CD1c-positive myeloid dendritic cell (primary cell): ENCODE measurements at regions not wholly inside any gene's neighbourhood (a gene's known extent, or its start where the extent isn't known, plus 50 kb on each side); places are given as distances from the start of the nearest gene placed in this dataset.

ENCODE experiments used
- DNase-seq: peaks from one replicate; pipeline ENCODE4 v3.0.0-alpha.2; 2016; ENCODE audit errors: extremely low spot score

GRCh38 chr7:48703466-48703865 is 220.9 kb upstream of the CDC14C start:
- no peak for DNase-seq

DNA sequence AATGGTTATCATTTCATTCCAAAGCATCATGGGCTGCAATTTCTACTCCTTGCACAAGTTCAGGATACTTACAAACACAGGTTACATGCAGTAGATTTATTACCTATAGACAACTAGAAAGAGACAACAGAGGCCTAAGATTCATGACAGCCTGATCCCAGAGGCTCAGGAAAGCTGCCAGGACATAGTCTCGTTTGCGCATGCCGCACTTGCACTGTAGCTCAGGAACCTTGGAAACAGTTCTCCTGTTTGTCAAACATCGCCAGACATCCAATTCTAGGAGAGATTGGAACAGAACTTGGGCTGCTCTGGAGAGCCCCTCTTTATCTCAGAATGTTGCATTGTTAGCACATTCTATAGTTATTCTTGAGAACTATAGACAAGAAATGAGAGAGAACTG is 216.2 kb upstream of the CDC14C start:
- no peak for DNase-seq

DNA sequence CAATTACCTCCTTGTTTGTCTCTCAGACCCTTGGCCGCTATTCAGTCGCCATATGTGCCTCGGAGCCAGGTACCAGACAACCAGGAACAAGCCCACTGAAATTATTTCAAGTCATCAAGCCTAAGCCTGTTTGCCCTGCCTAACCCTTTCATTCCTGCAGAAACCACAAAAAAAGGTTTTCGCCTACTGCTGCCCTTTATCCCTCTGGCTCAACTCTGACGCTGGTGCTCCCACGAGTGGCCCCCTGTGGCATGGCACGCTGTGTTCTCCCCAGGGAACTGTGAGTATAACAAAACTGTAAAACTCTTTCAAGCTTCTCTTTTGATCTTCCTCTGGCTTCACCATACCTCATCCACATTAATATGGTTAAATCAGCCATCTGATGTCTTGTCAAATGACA is 215.7 kb upstream of the CDC14C start:
- DNase-seq: no peak

DNA sequence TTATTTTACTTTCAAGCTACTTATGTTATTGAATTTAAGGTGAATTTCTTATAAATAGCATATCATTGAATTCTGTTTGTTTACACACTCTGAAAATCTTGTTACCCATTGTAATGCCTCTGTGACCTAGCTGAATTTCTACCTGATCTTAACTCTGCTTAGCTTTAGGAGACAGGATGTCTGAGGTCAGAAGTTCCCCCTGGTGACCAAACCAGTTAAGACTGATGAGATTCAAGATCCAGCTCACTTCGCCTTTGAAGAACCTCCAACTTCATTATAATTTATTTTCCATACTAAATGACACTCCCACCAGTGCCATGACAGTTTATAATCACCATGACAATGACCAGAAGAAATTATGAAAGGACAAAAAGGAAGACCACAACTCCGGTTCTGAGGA is 213.4 kb upstream of the CDC14C start:
- no peak for DNase-seq

- DNase-seq: no peak
Observed at GRCh38 chr7:48718731-48719378, 205.5 kb upstream of the CDC14C start.

GRCh38 chr7:48728799-48729198 is 195.5 kb upstream of the CDC14C start:
- DNase-seq: no peak

GRCh38 chr7:48734695-48735406 is 189.5 kb upstream of the CDC14C start:
- no peak for DNase-seq

GRCh38 chr7:48741545-48741944 is 182.8 kb upstream of the CDC14C start:
- peak; percentile 38 for DNase-seq

DNA sequence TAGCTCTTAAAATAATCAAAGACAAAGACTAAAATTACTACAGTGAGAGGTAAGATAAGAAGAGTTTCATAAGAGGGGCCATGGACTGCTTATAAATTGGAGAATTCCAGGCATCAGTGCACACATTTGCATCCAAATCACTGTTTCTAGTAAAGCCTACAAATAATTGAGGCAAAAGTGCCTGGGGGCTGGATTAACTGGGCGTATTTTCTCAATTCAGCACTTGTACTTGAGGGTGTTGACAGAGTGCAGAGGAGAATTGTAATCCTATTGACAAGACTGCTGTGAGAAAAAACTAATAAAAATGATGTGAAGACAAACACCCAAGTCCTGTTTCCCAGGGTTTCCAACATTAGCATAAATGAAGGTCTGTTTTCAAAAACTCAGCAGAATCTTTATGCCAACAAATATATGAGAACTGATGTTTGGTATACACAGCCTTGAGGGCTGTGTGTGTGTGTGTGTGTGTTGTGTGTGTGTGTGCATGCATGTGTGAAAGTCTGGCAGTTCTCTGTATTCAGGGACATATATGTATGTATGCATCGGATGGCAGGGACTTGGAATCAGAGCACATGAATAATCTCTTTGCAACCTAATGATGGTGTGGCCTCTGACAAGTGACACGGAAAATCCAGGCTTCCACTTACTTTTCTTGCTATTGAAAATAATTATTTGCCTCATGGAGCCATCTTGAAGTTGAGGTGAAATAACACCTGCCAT is 182.1 kb upstream of the CDC14C start:
- no peak for DNase-seq

DNA sequence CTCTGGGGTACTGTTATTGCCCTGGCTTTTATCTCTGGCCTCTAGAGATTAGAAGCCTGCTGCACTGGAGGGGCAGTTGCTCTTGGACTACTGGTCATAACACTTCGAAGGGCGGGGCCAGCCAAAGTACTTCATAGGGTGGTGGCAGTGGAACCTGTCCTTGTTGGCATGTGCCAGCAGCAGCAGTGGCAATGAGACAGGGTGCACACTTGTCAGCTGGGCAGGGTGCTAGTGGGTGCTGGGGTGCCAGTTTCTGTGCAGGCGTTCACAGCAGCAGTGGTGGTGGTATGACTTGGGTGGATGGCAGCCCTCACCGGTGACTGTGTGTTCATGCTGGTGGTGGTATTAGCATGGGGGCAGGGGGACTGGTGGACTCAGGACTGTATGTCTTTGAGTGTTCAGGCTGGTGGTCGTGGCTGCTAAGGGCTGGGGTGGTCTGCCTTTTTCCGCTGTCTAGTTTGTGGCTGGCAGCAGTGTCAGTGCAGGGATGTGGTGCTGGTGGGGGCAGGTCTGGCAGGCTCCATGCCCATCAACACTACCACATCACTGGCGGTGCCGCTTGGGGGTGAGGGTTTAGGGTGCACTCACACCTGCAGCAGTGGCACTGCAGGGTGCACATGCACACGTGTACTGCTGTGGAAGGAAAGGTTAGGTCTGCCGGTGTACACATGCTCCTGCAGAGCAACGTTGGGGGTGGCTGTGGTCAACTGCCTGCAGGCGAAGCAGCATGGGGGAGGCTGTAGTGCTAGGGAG is 176.1 kb upstream of the CDC14C start:
- DNase-seq: no peak

DNA sequence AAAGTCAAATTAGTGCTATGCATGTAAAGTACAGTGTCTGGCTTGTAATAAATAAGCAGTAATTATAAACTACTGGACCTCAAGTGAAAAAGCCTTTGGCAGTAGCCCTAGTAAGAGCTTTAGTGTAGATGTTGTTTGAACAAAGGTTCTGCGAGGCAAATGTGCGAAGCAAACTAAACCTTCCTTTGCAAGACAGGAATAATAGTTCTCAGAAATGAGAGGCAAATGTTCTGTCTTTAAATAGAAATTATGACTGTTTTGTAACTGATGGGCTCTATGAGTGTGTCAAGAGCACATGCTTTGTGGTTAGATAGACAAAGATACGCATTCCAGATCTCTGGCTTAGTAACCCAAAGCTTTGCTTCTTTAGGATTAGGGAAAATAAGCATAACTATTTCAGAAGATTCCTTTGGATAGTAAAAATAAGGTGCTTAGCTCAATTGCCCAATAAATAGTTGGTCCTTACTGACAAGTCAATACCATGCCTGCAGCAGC is 169.2 kb upstream of the CDC14C start:
- no peak for DNase-seq

DNA sequence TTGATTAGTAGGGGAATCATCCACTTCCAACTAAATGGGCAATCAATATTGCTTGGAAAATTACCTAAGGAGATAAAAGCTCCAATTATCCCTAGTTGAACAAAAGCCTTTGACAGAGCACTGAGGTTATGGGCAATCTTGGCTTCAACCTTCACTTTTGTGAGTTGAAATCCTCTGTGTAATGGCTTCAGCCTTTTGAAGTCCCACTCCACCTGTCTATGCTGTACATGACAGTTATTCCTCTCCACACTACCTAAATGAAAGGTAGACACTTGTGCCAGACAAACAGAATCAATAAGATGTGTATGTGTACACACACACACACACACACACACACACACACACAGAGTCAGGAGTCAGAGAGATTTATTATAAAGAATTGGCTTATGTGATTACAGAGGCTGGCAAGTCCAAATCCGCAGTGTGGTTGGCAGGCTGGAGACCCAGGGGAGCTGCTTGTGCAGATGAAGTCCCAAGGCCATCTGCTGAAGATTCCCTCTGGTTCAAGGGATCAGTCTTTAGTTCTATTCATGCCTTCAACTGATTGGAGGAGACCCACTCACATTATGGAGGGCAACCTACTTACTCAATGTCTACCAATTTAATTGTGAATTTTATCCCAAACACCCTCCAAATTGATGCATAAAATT is 164.8 kb upstream of the CDC14C start:
- no peak for DNase-seq

DNA sequence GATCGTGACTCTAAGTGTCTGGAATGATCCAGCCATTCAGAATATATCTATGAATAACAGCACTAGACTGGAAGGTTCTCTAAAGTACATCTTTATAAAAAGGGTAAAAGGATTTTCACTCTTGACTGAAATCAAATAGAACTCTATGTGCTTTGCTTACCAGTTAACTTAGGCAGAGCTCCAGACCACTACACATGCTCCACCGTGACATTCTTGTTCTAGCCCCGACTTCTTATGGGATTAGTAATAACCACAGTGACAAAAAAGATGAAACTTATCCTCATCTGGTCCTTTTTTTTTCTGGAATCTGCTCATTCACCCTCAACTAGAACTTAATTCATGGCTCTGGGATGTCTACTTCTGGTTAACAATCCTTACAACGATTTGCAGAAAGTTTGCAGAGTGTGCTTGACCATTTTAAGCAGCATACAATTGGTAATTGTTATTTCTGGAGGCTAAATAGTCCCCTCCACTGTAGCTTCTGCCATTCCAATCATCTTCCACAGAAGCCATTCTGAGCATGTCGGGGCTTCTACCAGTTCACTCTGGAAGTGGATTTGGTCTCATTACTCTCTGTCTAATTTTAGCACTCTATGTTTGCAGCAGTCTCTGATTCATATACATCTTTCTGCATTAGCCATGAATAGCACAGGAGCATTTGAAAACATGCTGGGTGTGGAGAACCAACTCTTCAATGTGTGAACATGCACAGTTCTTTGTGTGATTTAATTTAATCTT is 163.7 kb upstream of the CDC14C start:
- no peak for DNase-seq

GRCh38 chr7:48780862-48781261 is 143.5 kb upstream of the CDC14C start:
- no peak for DNase-seq

DNA sequence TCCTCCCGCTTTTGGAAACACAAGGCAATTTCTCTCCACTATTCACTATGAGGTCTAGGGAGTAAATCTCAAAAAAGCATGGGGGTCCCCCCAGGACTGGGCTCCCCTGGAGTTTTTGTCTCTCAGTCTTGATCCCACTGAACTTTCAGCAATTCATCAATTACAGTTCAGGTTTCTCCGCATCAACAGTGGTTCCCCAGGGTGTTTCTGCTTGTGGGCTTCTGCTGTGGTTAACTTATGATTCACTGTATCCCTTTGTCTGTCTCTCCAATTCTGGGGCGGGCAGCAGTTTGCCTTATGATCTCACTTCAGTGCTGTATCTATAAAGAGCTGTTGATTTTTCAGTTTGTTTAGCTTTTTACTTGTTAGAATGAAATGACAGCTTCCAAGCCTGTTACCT is 142.6 kb upstream of the CDC14C start:
- DNase-seq: no peak

- no peak for DNase-seq
Observed at GRCh38 chr7:48782511-48782910, 141.8 kb upstream of the CDC14C start.

DNA sequence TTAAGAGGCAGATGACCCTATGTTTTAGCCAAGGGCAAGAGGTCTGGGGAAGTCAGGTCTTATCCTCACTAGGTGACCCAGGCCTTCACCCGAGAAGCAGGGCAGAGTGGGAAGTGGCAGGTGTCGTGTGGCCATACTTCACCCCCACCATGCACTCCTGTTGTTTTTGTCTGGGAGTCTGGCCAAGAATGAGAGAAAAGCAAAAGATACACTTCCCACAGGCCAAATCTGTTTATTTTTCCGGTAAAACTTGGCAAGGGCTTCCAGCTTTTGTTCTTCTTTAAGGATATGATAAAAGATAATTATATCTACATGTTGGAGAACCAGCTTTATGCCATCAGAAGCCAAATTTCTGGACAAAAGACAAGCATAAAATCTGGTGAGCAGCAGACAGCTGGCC is 137.4 kb upstream of the CDC14C start:
- no peak for DNase-seq

DNA sequence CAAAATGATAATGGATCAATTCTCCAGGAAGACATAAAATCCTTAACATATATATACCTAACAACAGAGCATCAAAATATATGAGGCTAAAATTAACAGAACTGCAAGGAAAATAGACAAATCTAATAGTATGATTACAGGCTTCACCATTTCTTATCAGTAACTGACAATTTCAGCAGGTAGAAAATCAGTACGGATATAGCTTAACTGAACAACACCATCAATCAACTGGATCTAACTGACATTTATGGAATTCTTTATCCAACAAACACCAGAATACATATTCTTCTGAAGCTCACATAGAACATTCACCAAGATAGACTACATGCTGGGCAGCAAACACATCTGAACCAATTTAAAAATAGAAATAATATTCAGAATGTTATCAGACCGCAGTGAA is 121.1 kb upstream of the CDC14C start:
- DNase-seq: no peak

DNA sequence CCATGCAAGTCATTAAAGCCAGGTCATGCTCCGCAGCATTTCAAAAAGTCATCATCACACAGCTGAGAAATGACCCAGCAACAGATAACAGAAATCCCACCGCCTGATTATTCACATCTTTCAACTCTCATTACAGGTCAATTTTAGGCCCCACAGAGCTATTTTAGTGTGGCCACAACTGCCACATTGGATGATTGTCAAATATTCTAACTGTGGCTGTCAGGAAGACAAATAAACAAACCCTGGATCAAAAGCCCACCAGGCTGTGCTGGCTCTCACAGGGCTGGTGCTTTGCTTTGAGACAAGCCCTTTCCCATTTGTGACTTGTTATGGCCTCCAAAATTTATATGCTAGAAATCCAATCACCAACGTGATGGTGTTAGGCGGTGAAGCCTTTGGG is 117.6 kb upstream of the CDC14C start:
- DNase-seq: no peak

DNA sequence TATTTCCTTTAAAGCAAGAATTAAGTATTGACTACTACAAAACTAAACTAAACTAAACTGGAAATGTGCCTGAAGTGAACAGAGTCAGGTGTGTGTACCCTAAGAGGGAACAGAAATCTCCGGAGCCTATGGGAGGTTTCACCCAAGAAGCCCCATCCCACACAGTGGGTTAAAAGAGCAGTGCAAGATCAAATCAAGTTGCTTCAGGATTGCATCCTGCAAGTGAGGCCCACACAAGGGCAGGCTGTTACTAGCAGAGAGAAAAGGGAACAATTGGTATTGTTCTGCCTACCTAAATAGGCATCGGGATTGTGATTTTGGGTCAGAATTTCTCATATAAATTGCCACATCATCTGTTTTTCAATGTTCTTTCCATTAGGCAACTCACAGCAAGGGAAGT is 113.3 kb upstream of the CDC14C start:
- no peak for DNase-seq

- DNase-seq: no peak
Observed at GRCh38 chr7:48813472-48813871, 110.9 kb upstream of the CDC14C start.
